NCI-H187 treated with DMSO at 0.1 percent for 48 hours (cell line): ENCODE measurements at regions not wholly inside any gene's neighbourhood (a gene's known extent, or its start where the extent isn't known, plus 50 kb on each side); places are given as distances from the start of the nearest gene placed in this dataset.
"Not testable (repeated sequence)": the region's sequence is repeated elsewhere in the genome, so short reads cannot be mapped to it uniquely, and the experiment has no call there.

ENCODE experiments used
- DNase-seq: peaks from one replicate; lab custom pipeline; 2025; lab: John Stamatoyannopoulos, UW

- DNase-seq: no peak
Measured at GRCh38 chr22:33139937-33140336, 81.8 kb upstream of the SYN3 start.

GRCh38 chr22:33138333-33138732, 80.2 kb upstream of the SYN3 start:
- DNase-seq: not testable (repeated sequence)

GRCh38 chr22:33130473-33130872, 72.3 kb upstream of the SYN3 start:
- DNase-seq: no peak

GRCh38 chr22:33129621-33130020, 71.4 kb upstream of the SYN3 start:
- no peak for DNase-seq

- DNase-seq: no peak
Measured at GRCh38 chr22:33126881-33127280, 68.7 kb upstream of the SYN3 start.

GRCh38 chr22:33124471-33124870, 66.3 kb upstream of the SYN3 start:
- no peak for DNase-seq

- DNase-seq: not testable (repeated sequence)
Measured at GRCh38 chr22:33122439-33122838, 64.3 kb upstream of the SYN3 start.

- DNase-seq: no peak
Measured at GRCh38 chr22:33119044-33119443, 60.9 kb upstream of the SYN3 start.

- DNase-seq: no peak
Measured at GRCh38 chr22:33117821-33118220, 59.6 kb upstream of the SYN3 start.

- no peak for DNase-seq
Measured at GRCh38 chr22:33116841-33117547, 58.8 kb upstream of the SYN3 start.

- DNase-seq: no peak
Measured at GRCh38 chr22:33114565-33114964, 56.4 kb upstream of the SYN3 start.

- DNase-seq: peak; percentile 67
Measured at GRCh38 chr22:33112580-33112979, 54.4 kb upstream of the SYN3 start.

- DNase-seq: no peak
Measured at GRCh38 chr22:33111491-33111890, 53.3 kb upstream of the SYN3 start.

GRCh38 chr22:33110562-33111163, 52.5 kb upstream of the SYN3 start:
- DNase-seq: no peak

- no peak for DNase-seq
Measured at GRCh38 chr22:33109514-33110430, 51.6 kb upstream of the SYN3 start.

GRCh38 chr22:33108037-33108436, 49.9 kb upstream of the SYN3 start:
- no peak for DNase-seq
